Uterus (tissue), 2 donors: ENCODE measurements at regions not wholly inside any gene's neighbourhood (a gene's known extent, or its start where the extent isn't known, plus 50 kb on each side); places are given as distances from the start of the nearest gene placed in this dataset.

ENCODE experiments used
- POLR2A ChIP-seq, 2 donors: fragments of 450-650 bp; IDR thresholded peaks; one replicate each; pipeline ENCODE4 v1.6.1; 2016; ENCODE audit warnings: antibody characterized with exemption in 2 of 2, mild to moderate bottlenecking in 1 of 2, moderate library complexity in 1 of 2
- TF ChIP-seq, protein P1 (sequence below), 4 experiments: fragments of 200-600 bp in 2 of 4; fragments of 450-650 bp in 2 of 4; sonication (generic) in 2 of 4; IDR thresholded peaks; one replicate each; pipeline ENCODE4 v1.5.1; 2016 to 2019; ENCODE audit warnings: antibody characterized with exemption in 4 of 4, mild to moderate bottlenecking in 2 of 4, moderate library complexity in 1 of 4

DNA sequence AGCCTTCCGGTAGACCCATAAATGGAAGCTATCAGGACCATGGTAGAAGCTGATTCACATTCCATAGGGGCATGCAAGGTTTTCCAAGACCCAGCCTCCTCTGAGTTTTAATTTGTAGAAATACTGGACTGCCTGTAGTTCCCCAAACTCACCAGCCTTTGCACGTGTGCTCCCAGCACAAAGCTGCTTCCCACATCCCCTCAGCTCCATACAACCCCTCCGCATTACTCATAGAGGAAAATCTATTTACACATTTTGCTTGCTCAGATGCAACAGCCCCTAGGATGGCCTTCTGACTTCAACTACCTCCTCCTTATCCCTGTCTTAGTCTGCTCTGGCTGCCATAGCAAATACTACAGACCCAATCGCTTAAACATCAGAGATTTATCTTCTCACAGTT, 336.2 kb downstream of the SETD4 start:
- TF ChIP-seq, protein P1, sequence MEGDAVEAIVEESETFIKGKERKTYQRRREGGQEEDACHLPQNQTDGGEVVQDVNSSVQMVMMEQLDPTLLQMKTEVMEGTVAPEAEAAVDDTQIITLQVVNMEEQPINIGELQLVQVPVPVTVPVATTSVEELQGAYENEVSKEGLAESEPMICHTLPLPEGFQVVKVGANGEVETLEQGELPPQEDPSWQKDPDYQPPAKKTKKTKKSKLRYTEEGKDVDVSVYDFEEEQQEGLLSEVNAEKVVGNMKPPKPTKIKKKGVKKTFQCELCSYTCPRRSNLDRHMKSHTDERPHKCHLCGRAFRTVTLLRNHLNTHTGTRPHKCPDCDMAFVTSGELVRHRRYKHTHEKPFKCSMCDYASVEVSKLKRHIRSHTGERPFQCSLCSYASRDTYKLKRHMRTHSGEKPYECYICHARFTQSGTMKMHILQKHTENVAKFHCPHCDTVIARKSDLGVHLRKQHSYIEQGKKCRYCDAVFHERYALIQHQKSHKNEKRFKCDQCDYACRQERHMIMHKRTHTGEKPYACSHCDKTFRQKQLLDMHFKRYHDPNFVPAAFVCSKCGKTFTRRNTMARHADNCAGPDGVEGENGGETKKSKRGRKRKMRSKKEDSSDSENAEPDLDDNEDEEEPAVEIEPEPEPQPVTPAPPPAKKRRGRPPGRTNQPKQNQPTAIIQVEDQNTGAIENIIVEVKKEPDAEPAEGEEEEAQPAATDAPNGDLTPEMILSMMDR (IDR thresholded peaks at IDR 0.05): no peak
- TF ChIP-seq POLR2A (IDR thresholded peaks at IDR 0.05): no peak
